ENCODE measurements at regions not wholly inside any gene's neighbourhood (a gene's known extent, or its start where the extent isn't known, plus 50 kb on each side); places are given as distances from the start of the nearest gene placed in this dataset.

DNA sequence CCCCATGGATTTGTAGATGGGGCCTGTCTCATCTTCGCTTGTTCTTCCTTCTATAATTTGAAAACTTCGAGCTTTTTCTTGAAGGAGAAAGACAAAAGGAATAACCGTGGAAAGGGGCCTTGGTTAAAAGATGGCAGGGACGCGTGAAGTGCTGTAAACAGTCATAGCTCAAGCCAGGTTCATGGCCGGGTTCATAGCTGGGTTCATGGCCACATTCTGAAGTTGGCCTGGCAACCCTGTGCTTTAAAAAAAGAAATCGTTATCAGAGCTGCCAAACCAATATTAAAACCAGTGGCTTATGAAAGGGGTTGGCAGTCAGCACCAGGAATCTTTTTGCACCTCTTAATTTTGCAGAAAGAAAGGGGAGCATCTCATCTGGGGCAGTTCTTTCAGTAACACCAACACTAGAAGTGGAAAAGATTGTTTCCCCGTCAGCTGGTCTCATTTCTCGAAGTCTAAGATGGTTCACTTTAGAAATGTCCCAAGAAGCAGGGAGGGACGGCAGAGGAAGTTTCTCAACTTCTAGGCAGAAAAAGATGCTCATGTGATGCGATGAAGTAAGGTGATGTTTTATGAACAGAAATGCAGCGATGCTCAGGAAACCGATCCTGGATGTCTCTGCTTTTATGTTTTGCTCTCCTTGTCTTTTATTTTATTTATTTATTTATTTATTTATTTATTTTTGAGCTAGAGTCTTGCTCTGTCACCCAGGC, 193.1 kb upstream of the TBX3 start:
- Histone ChIP-seq H3K4me1 (no peaks in the 10 kb centered on the region), H3K4me2 (no peak overlapping the region), H3K9me3 (no peaks in the 10 kb centered on the region), H3K4me3 (no peak overlapping the region), H3K27ac (no peak overlapping the region)
- DNase-seq (ENCODE audit: low read depth in 1 of 2, low spot score in 1 of 2) = no peak
- FAIRE-seq = no peak
- POLR2A ChIA-PET = interaction anchor here (1.4 kb wide), 1 partner anchor 193 kb away, joined by 5 read pairs; the partner anchor contains the start of gene TBX3
- ATAC-seq = no peak
- CTCF ChIA-PET = interaction anchor here (1.7 kb wide), 1 partner anchor 13 kb away, joined by 4 read pairs; no protein-coding TSS in a partner anchor
- WGBS (ENCODE audit: missing lambda C conversion rate) = 71% methylated on average over 13 of the region's 13 CpGs
- TF ChIP-seq FOSB (CRISPR knock-in tag; IDR thresholded peaks at IDR 0.05) = no peak
- TF ChIP-seq NPAS2 (CRISPR knock-in tag; IDR thresholded peaks at IDR 0.05; ENCODE audit: borderline replicate concordance) = no peak
- no peak for TF ChIP-seq CBX8 (IDR thresholded peaks at IDR 0.05)
- TF ChIP-seq PHF8 (IDR thresholded peaks at IDR 0.05; ENCODE audit: borderline replicate concordance, low read depth) = no peak
- no peak for TF ChIP-seq JUN (IDR thresholded peaks at IDR 0.05)
- no peak for TF ChIP-seq ZC3H11A (IDR thresholded peaks at IDR 0.05)
- no peak for TF ChIP-seq KDM1A (IDR thresholded peaks at IDR 0.05; ENCODE audit: low read depth)
- no peak for TF ChIP-seq EHMT2 (IDR thresholded peaks at IDR 0.05; ENCODE audit: low read depth)
- no peak for TF ChIP-seq RNF2 (IDR thresholded peaks at IDR 0.05; ENCODE audit: borderline replicate concordance, low read depth)
- no peak for TF ChIP-seq SREBF2 (IDR thresholded peaks at IDR 0.05)
- no peak for TF ChIP-seq CBX2 (IDR thresholded peaks at IDR 0.05; ENCODE audit: borderline replicate concordance, low read depth)
- TF ChIP-seq, protein P1, sequence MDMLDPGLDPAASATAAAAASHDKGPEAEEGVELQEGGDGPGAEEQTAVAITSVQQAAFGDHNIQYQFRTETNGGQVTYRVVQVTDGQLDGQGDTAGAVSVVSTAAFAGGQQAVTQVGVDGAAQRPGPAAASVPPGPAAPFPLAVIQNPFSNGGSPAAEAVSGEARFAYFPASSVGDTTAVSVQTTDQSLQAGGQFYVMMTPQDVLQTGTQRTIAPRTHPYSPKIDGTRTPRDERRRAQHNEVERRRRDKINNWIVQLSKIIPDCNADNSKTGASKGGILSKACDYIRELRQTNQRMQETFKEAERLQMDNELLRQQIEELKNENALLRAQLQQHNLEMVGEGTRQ (IDR thresholded peaks at IDR 0.05) = no peak
- no peak for TF ChIP-seq RAD21 (conservative IDR thresholded peaks at IDR 0.05 in 1 of 2, IDR thresholded peaks at IDR 0.05 in 1 of 2)
- TF ChIP-seq KDM5A (IDR thresholded peaks at IDR 0.05) = no peak
- no peak for TF ChIP-seq MYC (IDR thresholded peaks at IDR 0.05; ENCODE audit: borderline replicate concordance, low read length)
- no peak for TF ChIP-seq EHF (CRISPR knock-in tag; IDR thresholded peaks at IDR 0.05)
- TF ChIP-seq, protein P2, sequence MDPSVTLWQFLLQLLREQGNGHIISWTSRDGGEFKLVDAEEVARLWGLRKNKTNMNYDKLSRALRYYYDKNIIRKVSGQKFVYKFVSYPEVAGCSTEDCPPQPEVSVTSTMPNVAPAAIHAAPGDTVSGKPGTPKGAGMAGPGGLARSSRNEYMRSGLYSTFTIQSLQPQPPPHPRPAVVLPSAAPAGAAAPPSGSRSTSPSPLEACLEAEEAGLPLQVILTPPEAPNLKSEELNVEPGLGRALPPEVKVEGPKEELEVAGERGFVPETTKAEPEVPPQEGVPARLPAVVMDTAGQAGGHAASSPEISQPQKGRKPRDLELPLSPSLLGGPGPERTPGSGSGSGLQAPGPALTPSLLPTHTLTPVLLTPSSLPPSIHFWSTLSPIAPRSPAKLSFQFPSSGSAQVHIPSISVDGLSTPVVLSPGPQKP (IDR thresholded peaks at IDR 0.05; ENCODE audit: low read depth, low read length) = no peak
- TF ChIP-seq FOSL2 (IDR thresholded peaks at IDR 0.05) = no peak
- TF ChIP-seq FOSL2 (CRISPR knock-in tag; IDR thresholded peaks at IDR 0.05) = no peak
- TF ChIP-seq MAFK (IDR thresholded peaks at IDR 0.05; ENCODE audit: partially characterized antibody) = no peak
- TF ChIP-seq GATA3 (IDR thresholded peaks at IDR 0.05; ENCODE audit: borderline replicate concordance) = no peak

DNA sequence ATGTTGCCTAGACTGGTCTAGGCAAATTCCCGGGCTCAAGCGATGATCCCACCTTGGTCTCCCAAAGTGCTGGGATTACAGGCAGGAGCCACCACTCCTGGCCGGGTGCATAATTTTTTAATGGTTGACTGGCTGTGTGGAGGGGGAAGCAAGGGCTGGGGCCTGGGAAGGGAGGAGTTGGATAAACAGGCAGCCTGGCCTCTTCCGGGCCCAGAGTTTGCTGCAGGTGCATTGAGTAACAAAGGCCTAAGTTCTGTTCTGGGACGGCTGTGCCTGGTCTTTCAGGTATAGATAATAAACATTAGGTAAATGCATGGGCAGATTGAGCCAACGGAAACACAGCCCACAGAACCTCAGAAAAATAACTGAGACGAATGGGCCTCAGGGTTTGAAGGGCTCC, 191.3 kb upstream of the TBX3 start:
- Histone ChIP-seq H3K27ac (no peak overlapping the region), H3K4me1 (no peaks in the 10 kb centered on the region), H3K4me3 (no peak overlapping the region), H3K9me3 (no peaks in the 10 kb centered on the region), H3K4me2 (no peak overlapping the region)
- ChIA-PET CTCF (interaction anchor here (0.8 kb wide), 1 partner anchor 9 kb away, joined by 3 read pairs; no protein-coding TSS in a partner anchor), POLR2A (no interaction called here)
- 86% methylated on average over 7 of the region's 7 CpGs for WGBS (ENCODE audit: missing lambda C conversion rate)
- TF ChIP-seq CHD4 (IDR thresholded peaks at IDR 0.05; ENCODE audit: borderline replicate concordance) (no peak), JUN (IDR thresholded peaks at IDR 0.05) (no peak), POLR2AphosphoS2 (conservative IDR thresholded peaks at IDR 0.05; ENCODE audit: low read length) (no peak), RNF2 (IDR thresholded peaks at IDR 0.05; ENCODE audit: borderline replicate concordance, low read depth) (no peak), FOXS1 (CRISPR knock-in tag; IDR thresholded peaks at IDR 0.05) (no peak), KDM1A (IDR thresholded peaks at IDR 0.05; ENCODE audit: low read depth) (no peak), HDAC2 (IDR thresholded peaks at IDR 0.05) (no peak), NPAS2 (CRISPR knock-in tag; IDR thresholded peaks at IDR 0.05; ENCODE audit: borderline replicate concordance) (no peak), JUNB (IDR thresholded peaks at IDR 0.05) (no peak), PHF8 (IDR thresholded peaks at IDR 0.05; ENCODE audit: borderline replicate concordance, low read depth) (no peak), ZC3H11A (IDR thresholded peaks at IDR 0.05) (no peak)
- TF ChIP-seq, protein P3, sequence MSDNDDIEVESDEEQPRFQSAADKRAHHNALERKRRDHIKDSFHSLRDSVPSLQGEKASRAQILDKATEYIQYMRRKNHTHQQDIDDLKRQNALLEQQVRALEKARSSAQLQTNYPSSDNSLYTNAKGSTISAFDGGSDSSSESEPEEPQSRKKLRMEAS (IDR thresholded peaks at IDR 0.05) = no peak
- TF ChIP-seq, protein P4, sequence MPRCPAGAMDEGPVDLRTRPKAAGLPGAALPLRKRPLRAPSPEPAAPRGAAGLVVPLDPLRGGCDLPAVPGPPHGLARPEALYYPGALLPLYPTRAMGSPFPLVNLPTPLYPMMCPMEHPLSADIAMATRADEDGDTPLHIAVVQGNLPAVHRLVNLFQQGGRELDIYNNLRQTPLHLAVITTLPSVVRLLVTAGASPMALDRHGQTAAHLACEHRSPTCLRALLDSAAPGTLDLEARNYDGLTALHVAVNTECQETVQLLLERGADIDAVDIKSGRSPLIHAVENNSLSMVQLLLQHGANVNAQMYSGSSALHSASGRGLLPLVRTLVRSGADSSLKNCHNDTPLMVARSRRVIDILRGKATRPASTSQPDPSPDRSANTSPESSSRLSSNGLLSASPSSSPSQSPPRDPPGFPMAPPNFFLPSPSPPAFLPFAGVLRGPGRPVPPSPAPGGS (IDR thresholded peaks at IDR 0.05) = no peak
- TF ChIP-seq, protein P5, sequence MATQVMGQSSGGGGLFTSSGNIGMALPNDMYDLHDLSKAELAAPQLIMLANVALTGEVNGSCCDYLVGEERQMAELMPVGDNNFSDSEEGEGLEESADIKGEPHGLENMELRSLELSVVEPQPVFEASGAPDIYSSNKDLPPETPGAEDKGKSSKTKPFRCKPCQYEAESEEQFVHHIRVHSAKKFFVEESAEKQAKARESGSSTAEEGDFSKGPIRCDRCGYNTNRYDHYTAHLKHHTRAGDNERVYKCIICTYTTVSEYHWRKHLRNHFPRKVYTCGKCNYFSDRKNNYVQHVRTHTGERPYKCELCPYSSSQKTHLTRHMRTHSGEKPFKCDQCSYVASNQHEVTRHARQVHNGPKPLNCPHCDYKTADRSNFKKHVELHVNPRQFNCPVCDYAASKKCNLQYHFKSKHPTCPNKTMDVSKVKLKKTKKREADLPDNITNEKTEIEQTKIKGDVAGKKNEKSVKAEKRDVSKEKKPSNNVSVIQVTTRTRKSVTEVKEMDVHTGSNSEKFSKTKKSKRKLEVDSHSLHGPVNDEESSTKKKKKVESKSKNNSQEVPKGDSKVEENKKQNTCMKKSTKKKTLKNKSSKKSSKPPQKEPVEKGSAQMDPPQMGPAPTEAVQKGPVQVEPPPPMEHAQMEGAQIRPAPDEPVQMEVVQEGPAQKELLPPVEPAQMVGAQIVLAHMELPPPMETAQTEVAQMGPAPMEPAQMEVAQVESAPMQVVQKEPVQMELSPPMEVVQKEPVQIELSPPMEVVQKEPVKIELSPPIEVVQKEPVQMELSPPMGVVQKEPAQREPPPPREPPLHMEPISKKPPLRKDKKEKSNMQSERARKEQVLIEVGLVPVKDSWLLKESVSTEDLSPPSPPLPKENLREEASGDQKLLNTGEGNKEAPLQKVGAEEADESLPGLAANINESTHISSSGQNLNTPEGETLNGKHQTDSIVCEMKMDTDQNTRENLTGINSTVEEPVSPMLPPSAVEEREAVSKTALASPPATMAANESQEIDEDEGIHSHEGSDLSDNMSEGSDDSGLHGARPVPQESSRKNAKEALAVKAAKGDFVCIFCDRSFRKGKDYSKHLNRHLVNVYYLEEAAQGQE (IDR thresholded peaks at IDR 0.05) = no peak
- FAIRE-seq (no peak), DNase-seq (ENCODE audit: low read depth in 1 of 2, low spot score in 1 of 2) (no peak), ATAC-seq (no peak)

Data from A549 (cell line).